ENCODE measurements at regions not wholly inside any gene's neighbourhood (a gene's known extent, or its start where the extent isn't known, plus 50 kb on each side); places are given as distances from the start of the nearest gene placed in this dataset.

GRCh38 chr12:5195244-5195643 is 151.6 kb downstream of the KCNA5 start:
- Histone ChIP-seq H3K4me3 (no peak overlapping the region), H3K4me1 (peaks cover 6 to 10% of the 10 kb centered on the region in 2 donors), H3K36me3 (no peaks in the 10 kb centered on the region), H3K27ac (no peak overlapping the region), H3K9me3 (no peaks in the 10 kb centered on the region), H3K27me3 (no peaks in the 10 kb centered on the region)
- intact Hi-C loops (cut with DNase I; ENCODE audit: low total_unique reads) (no loop called here), in situ Hi-C loops (cut with MboI; ENCODE audit: low sequenced_read_pairs in 4 of 4) (loop anchor here in 1 of 4 donors (10.0 kb wide), 1 partner anchor 240 kb away; the partner anchor contains the start of gene NTF3)
- TF ChIP-seq CTCF (IDR thresholded peaks at IDR 0.05 in 4 of 5, conservative IDR thresholded peaks at IDR 0.05 in 1 of 5) (no peak), POLR2A (IDR thresholded peaks at IDR 0.05) (no peak)
- DNase-seq (no peak), ATAC-seq (no peak)

GRCh38 chr12:5195691-5196090 is 152.0 kb downstream of the KCNA5 start:
- H3K27me3 ChIP-seq = no peaks in the 10 kb centered on the region
- H3K4me1 ChIP-seq = peaks cover 6 to 12% of the 10 kb centered on the region in 2 donors
- no peak overlapping the region for H3K4me3 ChIP-seq
- no peaks in the 10 kb centered on the region for H3K36me3 ChIP-seq
- no peak for DNase-seq
- ATAC-seq = no peak
- TF ChIP-seq POLR2A (IDR thresholded peaks at IDR 0.05) (no peak), CTCF (IDR thresholded peaks at IDR 0.05 in 4 of 5, conservative IDR thresholded peaks at IDR 0.05 in 1 of 5) (no peak)
- no peaks in the 10 kb centered on the region for H3K9me3 ChIP-seq
- intact Hi-C loops (cut with DNase I; ENCODE audit: low total_unique reads) (no loop called here), in situ Hi-C loops (cut with MboI; ENCODE audit: low sequenced_read_pairs in 4 of 4) (loop anchor here in 1 of 4 donors (10.0 kb wide), 1 partner anchor 239 kb away; the partner anchor contains the start of gene NTF3)
- H3K27ac ChIP-seq = no peak overlapping the region

- ATAC-seq (no peak), DNase-seq (no peak)
- TF ChIP-seq CTCF (IDR thresholded peaks at IDR 0.05 in 4 of 5, conservative IDR thresholded peaks at IDR 0.05 in 1 of 5) (no peak), POLR2A (IDR thresholded peaks at IDR 0.05) (no peak)
- in situ Hi-C loops (cut with MboI; ENCODE audit: low sequenced_read_pairs in 4 of 4) (loop anchor here in 1 of 4 donors (10.0 kb wide), 1 partner anchor 238 kb away; the partner anchor contains the start of gene NTF3), intact Hi-C loops (cut with DNase I; ENCODE audit: low total_unique reads) (no loop called here)
- Histone ChIP-seq H3K36me3 (no peaks in the 10 kb centered on the region), H3K4me3 (no peak overlapping the region), H3K27me3 (no peaks in the 10 kb centered on the region), H3K27ac (no peak overlapping the region), H3K4me1 (peaks cover 6 to 15% of the 10 kb centered on the region in 2 donors), H3K9me3 (no peaks in the 10 kb centered on the region)
These were observed 153.5 kb downstream of the KCNA5 start for GRCh38 chr12:5197131-5197530.

- Histone ChIP-seq H3K4me3 (no peak overlapping the region), H3K27me3 (no peaks in the 10 kb centered on the region), H3K4me1 (peaks cover 6 to 15% of the 10 kb centered on the region in 2 donors), H3K36me3 (no peaks in the 10 kb centered on the region), H3K27ac (no peak overlapping the region), H3K9me3 (no peaks in the 10 kb centered on the region)
- TF ChIP-seq CTCF (IDR thresholded peaks at IDR 0.05 in 4 of 5, conservative IDR thresholded peaks at IDR 0.05 in 1 of 5) = no peak
- in situ Hi-C loops (cut with MboI; ENCODE audit: low sequenced_read_pairs in 4 of 4) = loop anchor here in 1 of 4 donors (10.0 kb wide), 1 partner anchor 237 kb away; the partner anchor contains the start of gene NTF3
- ATAC-seq = no peak
- DNase-seq = no peak
- intact Hi-C loops (cut with DNase I; ENCODE audit: low total_unique reads) = no loop called here
These were observed 154.0 kb downstream of the KCNA5 start for GRCh38 chr12:5197656-5198055.

All from gastrocnemius medialis (tissue), 4 donors.